Mononuclear cell (primary cell): ENCODE measurements at regions not wholly inside any gene's neighbourhood (a gene's known extent, or its start where the extent isn't known, plus 50 kb on each side); places are given as distances from the start of the nearest gene placed in this dataset.
"Not testable (repeated sequence)": the region's sequence is repeated elsewhere in the genome, so short reads cannot be mapped to it uniquely, and the experiment has no call there.

Experiments used
- H3K27me3 ChIP-seq: 2 replicates; pipeline ENCODE4 v1.6.0; 2011; ENCODE audit warnings: low read length, control low read depth; ENCODE audit not compliant: insufficient read depth
- H3K4me1 ChIP-seq: 2 replicates; pipeline ENCODE4 v1.5.1; 2011; ENCODE audit warnings: mild to moderate bottlenecking, low read length, control low read depth; ENCODE audit not compliant: insufficient read depth
- H3K4me3 ChIP-seq: 2 replicates; pipeline ENCODE4 v1.5.1; 2011; ENCODE audit warnings: mild to moderate bottlenecking, low read length, moderate library complexity
- H3K9me3 ChIP-seq: 2 replicates; pipeline ENCODE4 v1.5.1; 2011; ENCODE audit warnings: low read depth, mild to moderate bottlenecking, control low read depth, low read length

DNA sequence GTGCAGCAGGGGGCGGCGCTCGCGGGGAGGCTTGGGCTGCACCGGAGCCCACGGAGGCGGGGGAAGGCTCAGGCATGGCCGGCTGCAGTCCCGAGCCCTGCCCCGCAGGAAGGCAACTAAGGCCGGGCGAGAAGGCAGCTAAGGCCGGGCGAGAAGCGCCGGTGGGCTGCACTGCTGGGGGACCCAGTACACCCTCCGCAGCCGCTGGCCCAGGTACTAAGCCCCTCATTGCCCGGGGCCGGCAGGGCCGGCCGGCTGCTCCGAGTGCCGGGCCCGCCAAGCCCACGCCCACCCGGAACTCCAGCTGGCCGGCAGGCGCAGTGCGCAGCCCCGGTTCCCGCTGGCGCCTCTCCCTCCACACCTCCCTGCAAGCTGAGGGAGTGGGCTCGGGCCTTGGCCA is 150.0 kb downstream of the SMIM20 start:
- not testable (repeated sequence) for H3K9me3 ChIP-seq, H3K27me3 ChIP-seq, H3K4me1 ChIP-seq, H3K4me3 ChIP-seq

DNA sequence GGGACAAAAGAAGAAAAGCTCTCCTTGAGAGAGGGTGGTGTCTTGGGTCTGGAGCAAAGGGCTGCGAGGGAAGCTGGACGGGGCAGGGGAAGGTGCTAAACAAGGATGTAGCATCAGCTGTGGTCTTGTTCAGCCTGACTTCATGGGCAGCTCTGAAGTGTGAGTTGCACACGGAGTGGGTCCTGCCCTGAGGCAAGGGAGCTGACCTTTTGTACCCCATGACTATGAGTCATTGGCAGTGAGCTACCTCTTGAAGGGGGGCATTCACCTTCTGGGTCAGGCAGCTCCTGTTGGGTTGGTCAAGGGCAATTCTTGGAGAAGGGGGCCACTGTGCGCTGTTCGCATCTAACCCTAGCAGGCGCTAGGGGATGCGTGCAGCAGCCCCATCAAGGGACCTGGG is 151.8 kb downstream of the SMIM20 start:
- Histone ChIP-seq H3K9me3 (no peaks in the 10 kb centered on the region), H3K4me1 (peaks cover 5% of the 10 kb centered on the region), H3K27me3 (no peaks in the 10 kb centered on the region), H3K4me3 (no peak overlapping the region)

DNA sequence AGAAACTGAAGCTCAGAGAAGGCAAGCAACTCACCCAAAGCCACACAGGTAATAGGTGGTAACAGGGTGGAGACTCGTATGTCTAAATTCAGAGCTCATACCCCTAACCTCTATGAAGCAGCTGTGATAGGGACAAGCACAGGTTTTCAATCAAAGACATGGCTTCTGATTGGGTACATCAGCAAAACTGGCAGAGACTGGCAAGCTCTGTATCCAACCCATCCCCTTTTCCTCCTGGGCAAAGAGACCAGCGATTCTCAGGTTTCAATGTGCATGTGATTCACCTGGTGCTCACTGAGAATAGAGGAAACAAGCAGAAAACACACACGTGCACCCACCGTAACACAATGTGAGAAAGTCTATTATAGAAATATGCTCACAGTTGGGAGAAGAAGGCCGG is 153.0 kb downstream of the SMIM20 start:
- H3K4me1 ChIP-seq = peaks cover 16% of the 10 kb centered on the region
- H3K4me3 ChIP-seq = no peak overlapping the region
- no peaks in the 10 kb centered on the region for H3K9me3 ChIP-seq
- H3K27me3 ChIP-seq = no peaks in the 10 kb centered on the region

DNA sequence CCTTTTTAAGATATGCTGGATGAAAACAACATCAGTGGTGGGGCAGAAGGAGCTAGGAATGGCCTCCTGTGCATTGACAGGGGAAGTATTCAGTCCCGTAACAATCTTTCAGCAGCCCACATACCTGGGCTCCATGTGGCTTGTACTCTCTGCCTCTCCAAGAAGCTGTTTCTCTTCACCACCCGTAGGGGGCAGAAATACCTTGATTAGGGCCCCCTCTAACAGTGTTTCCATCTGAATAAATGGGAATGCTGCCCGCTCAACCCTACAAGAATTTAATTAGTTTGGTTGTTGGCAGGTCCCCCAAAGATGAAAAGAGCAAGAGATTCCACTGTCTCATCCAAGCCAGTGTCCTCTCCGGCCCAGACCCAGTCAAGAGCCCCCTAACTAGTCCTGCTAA is 155.2 kb downstream of the SMIM20 start:
- Histone ChIP-seq H3K4me1 (peaks cover 32% of the 10 kb centered on the region), H3K9me3 (no peaks in the 10 kb centered on the region)

DNA sequence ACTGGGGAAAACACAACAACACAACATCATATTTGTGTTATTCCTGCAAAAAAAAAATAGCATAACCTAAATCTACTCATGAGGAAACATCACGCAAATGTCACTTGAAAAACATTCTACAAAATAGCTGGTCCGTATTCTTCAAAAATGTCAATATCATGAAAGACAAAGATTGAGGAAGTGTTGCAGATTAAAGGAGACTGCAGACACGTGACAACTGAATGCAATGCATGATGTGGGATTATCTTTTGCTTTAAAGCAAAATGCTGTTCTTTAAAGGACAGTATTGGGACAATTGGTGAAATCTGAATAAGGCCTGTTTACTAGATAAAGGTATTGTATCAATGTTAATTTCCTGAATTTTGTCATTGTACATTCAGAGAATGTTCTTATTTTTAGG is 157.7 kb downstream of the SMIM20 start:
- Histone ChIP-seq H3K27me3 (no peaks in the 10 kb centered on the region), H3K4me1 (peaks cover 55% of the 10 kb centered on the region), H3K9me3 (no peaks in the 10 kb centered on the region), H3K4me3 (no peak overlapping the region)

More for the DNA sequence above, 155.2 kb downstream of the SMIM20 start:
- H3K27me3 ChIP-seq = no peaks in the 10 kb centered on the region
- H3K4me3 ChIP-seq = no peak overlapping the region

DNA sequence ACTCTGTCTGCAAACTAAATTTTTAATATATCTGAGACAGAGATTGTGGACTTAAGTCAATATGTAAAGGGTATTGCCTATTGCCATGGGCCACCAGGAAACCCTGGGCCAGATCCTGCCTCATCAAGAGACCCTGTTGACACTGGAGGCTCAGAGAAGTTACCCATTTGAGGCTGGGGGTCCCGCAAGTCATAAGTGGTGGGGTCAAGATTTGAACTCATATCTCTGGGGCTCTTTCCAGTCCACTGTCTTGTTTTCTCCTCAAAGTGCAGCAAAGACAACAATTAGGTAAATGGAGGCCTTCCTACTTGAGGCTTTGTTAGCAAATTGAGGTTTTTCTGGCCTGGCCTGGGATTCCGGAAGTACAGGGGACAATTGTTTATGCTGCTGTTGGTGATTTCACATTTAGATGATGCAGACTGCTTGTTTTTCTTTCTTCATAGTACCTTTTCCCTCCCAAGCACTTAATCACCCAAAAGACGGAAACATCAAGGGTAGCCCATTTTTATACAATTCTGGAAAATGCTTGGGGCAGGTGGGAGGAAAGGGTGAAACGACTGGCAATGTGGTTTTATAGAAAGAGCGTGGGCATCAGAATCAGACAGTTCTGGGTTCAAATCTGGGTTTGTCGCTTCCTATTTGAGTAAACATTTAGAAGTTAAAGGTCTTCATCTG is 160.0 kb downstream of the SMIM20 start:
- H3K9me3 ChIP-seq = no peaks in the 10 kb centered on the region
- H3K4me1 ChIP-seq = peaks cover 75% of the 10 kb centered on the region
- H3K4me3 ChIP-seq = no peak overlapping the region
- H3K27me3 ChIP-seq = no peaks in the 10 kb centered on the region

DNA sequence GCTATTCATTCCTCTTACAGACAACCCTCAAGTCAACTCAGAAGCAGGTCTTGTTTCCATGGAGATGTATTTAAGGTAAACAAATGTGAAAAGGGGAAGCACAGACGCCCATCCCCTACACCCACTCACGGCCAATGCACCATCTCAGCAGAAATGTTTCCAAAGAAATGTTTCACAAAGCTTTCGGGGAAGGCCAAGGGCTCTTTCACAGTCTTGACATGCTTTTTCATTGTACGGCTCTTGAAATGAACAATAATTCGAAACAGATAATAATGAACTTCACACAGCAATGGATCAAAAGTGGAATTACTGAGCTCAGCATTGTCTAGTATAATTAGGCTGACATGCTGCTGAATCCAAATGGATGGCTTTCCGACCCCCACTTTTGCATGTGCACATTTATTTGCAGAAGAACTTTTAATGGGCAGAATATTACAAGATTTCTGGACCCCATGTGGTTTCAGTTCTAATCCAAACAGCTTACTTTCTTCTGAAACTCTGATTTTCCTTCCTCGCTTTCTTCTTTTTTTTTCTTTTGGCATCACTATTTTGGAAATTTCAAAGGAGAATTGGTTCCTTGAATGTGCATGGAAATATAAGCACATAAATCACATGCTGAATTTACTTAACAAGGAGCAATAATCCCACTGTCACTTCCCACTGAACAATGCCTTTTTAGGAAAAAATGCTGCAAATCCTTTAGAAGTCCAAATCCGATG is 160.9 kb downstream of the SMIM20 start:
- Histone ChIP-seq H3K27me3 (no peaks in the 10 kb centered on the region), H3K4me1 (peaks cover 70% of the 10 kb centered on the region), H3K4me3 (no peak overlapping the region), H3K9me3 (no peaks in the 10 kb centered on the region)

DNA sequence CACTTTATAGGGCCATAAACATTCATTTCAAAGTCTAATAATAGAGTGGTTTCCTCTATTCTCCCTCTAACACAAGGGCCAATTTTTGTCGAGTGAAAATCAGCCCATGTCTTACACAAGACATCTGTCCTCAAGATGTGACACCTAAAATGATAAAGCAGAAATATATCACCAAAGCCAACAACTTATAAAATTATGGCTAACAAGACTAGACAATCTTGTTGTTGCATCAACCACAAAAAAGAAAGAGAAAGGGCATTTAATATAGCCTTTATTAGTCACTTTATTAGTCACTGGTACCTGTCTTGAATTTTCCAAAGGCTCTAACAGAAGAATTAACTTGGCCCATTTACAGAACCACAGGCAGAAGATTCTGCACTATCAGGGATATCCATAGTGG is 161.6 kb downstream of the SMIM20 start:
- no peaks in the 10 kb centered on the region for H3K27me3 ChIP-seq
- H3K4me3 ChIP-seq = no peak overlapping the region
- peaks cover 74% of the 10 kb centered on the region for H3K4me1 ChIP-seq
- H3K9me3 ChIP-seq = no peaks in the 10 kb centered on the region

DNA sequence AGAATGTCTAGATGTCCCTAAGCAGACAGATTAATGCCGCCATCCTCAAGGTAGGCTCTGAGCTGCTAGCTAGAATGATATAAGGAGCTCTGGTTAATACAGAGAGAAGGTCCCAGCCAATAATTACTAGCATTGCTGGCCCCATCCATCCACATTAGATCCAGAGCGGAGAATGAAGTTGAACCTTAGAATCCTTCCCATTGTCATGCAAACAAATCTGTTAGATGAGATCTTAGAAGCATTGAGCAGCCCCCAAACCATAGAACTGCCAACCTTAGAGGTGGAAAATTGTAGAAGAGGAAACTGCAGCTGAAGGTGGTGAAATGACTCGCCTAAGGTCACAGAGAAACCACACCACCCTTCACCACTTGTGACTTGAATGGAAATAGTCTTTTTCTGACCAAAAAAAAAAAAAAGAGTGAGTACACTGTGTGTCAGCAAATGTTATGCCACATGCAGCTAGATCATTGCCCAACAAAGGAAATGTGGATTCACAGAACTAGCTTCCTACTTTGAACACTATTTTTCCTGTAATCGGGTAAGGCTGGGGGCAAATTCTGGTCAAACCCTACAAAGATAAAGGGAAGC is 162.1 kb downstream of the SMIM20 start:
- Histone ChIP-seq H3K9me3 (no peaks in the 10 kb centered on the region), H3K4me3 (no peak overlapping the region), H3K4me1 (peaks cover 72% of the 10 kb centered on the region), H3K27me3 (no peaks in the 10 kb centered on the region)

DNA sequence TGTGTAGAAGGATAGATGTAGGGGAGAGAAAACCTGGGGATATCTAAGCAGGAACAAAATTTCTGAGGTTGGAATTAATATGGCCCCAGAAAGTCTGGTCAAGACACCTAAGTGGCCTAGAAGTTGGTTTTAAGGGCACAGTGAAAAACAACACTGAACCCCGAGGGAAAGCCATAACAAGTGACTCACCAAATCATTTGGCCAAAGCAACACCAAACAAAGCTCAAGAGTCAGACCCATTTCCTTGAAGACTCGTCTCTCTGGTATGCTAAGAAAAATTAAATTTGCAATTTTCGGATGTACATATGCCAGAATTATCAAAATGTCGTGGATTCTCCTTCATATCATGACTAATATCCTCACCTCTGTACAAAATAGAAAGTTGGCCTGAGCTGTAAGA is 162.9 kb downstream of the SMIM20 start:
- Histone ChIP-seq H3K27me3 (no peaks in the 10 kb centered on the region), H3K9me3 (no peaks in the 10 kb centered on the region), H3K4me1 (peaks cover 72% of the 10 kb centered on the region), H3K4me3 (no peak overlapping the region)

DNA sequence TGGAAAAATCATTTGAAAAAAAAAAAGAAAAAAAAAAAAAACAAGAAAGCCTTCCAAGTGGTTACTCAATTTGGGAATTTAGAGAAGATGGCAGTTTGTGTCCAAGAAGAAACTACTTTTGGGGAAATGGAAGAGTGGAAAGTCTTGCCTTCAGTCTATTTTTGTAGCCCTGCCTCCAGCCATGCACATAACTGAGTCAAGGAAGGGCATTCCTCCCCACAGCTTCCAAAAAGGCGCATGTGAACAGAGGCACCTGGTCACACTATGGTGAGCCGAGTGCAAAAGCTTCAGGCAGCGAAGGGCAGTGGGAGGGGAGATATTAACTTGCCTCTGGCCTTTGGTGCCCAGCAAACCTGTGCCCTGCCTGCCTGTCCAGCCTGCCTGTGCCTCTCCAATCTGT is 163.7 kb downstream of the SMIM20 start:
- Histone ChIP-seq H3K4me3 (no peak overlapping the region), H3K9me3 (no peaks in the 10 kb centered on the region), H3K27me3 (no peaks in the 10 kb centered on the region), H3K4me1 (peaks cover 73% of the 10 kb centered on the region)

DNA sequence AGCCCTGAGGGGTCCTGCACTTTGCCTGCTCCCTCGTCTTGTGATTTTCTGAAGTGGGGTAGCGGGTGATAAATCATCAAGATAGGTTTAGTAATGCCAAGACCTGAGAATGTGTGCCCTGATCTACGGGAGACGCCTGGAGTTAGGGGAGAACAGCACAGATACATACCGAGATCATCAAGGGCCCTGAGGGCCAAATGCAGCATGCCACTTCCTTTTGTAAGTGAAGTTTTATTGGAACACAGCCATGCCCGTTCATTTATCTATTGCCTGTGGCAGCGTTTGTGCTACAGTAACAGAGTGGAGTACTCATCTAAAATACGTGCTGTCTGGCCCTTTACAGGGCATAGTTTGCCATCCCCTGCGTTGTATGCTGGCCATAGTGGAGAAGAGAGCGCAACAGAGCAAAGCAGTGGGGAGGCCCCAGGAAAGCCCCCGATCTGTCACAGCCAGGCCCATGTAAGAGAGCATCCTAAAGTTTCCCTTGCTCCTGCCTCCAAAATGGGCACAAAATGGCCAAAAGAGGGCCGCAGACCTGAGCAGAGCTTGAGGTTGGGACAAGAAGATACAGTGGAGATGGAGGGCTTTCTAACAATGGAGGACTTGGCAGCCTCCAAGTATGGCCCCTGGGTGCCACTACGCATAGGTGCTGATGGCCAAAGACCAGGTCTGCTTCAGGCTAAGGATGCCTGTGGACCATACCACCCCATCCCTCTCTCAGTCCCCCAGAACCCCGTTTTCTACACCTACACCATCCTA is 167.0 kb downstream of the SMIM20 start:
- Histone ChIP-seq H3K9me3 (no peaks in the 10 kb centered on the region), H3K4me1 (peaks cover 50% of the 10 kb centered on the region), H3K4me3 (no peak overlapping the region), H3K27me3 (no peaks in the 10 kb centered on the region)

DNA sequence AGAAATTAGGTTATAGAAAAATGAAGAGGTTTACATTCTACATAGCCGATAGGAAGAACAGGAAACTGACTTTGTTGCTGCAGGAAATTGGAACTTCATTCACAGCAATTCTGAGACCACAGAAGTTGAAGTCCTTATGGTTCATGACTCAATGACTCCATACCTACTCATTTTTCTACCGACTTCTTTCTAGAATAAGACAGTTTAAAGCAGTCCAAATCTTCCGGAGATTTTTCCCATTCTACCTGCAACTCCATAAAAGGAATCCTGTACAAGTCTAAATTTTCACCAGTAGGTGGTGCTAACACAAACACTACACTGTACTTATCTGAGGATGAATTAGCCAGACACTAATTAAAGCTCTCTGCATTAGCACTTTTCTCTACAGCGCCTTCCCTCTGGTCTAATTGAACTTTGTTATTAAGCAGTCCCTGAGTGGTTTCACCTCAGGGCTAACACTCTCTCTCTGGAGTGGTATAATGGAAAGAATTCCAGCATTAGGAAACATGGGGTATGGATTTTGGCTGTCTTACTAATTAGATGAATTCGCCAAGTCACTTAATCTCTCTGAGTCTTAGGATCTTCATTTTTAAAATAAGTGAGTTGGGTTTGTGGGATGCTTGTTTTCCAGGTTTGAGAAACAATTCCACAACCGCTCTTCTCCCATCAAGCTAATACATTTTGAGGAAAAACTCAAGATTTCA is 167.9 kb downstream of the SMIM20 start:
- peaks cover 43% of the 10 kb centered on the region for H3K4me1 ChIP-seq
- H3K9me3 ChIP-seq = no peaks in the 10 kb centered on the region
- no peak overlapping the region for H3K4me3 ChIP-seq
- no peaks in the 10 kb centered on the region for H3K27me3 ChIP-seq

DNA sequence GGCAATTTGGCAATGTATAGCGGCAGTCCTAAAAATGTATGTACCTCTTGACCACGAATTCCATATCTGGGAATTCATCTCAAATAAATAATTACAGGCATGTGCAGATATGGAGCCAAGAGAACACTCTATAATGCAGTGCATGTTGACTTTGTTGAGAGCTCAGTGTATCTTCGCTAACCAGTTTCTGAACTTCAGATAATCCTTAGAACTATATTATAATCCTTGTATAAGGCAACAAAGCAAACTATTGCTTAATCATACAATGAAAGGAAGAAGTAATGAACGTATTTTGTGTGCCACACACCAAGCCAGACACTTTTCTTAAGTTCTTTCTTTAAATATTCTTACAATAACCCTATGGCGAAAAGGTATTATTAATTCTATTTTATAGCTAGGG is 168.5 kb downstream of the SMIM20 start:
- no peak overlapping the region for H3K4me3 ChIP-seq
- peaks cover 37% of the 10 kb centered on the region for H3K4me1 ChIP-seq
- H3K9me3 ChIP-seq = no peaks in the 10 kb centered on the region
- no peaks in the 10 kb centered on the region for H3K27me3 ChIP-seq

DNA sequence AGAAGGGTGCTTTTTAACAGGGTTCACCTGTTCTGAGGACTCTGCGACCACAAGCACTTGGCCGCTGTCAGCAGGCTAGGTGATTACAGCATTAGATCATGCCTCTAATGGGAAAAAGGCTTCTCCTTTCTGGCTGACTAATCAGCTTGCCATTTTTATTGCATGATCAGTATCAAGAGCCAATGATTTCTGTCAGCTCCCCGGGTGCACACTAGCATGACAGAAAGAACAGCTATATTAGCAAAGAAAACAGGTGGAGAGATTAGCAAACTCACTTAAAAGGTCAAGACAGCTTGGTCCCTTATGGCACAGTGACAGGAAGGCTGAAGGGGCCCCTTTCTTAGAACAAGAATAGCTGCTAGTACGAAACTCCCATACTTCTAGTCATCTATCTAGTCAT is 170.0 kb downstream of the SMIM20 start:
- Histone ChIP-seq H3K27me3 (no peaks in the 10 kb centered on the region), H3K4me3 (no peak overlapping the region), H3K9me3 (no peaks in the 10 kb centered on the region), H3K4me1 (peaks cover 34% of the 10 kb centered on the region)
